GM19328 (cell line): ENCODE measurements at regions not wholly inside any gene's neighbourhood (a gene's known extent, or its start where the extent isn't known, plus 50 kb on each side); places are given as distances from the start of the nearest gene placed in this dataset.

Source experiments
- ATAC-seq: cut with Tn5 transposase; IDR thresholded peaks from one replicate; pipeline ENCODE4 v1.9.1; 2021; ENCODE audit warnings: mild to moderate bottlenecking, moderate library complexity; ENCODE audit not compliant: unreplicated experiment

GRCh38 chr9:118283488-118283887, 579.3 kb downstream of the TLR4 start:
- no peak for ATAC-seq

GRCh38 chr9:118290116-118290515, 585.9 kb downstream of the TLR4 start:
- ATAC-seq, result no peak

- no peak for ATAC-seq
Observed at GRCh38 chr9:118295413-118295812, 591.2 kb downstream of the TLR4 start.

- no peak for ATAC-seq
Observed at GRCh38 chr9:118302721-118303120, 598.5 kb downstream of the TLR4 start.

GRCh38 chr9:118303216-118303615, 599.0 kb downstream of the TLR4 start:
- ATAC-seq, result no peak

GRCh38 chr9:118305331-118305730, 601.1 kb downstream of the TLR4 start:
- no peak for ATAC-seq

- ATAC-seq, result no peak
Observed at GRCh38 chr9:118306801-118307200, 602.6 kb downstream of the TLR4 start.

GRCh38 chr9:118313965-118314364, 609.8 kb downstream of the TLR4 start:
- ATAC-seq, result no peak

- no peak for ATAC-seq
Observed at GRCh38 chr9:118316831-118317343, 612.7 kb downstream of the TLR4 start.

- ATAC-seq, result no peak
Observed at GRCh38 chr9:118318770-118319431, 614.7 kb downstream of the TLR4 start.

GRCh38 chr9:118321788-118322187, 617.6 kb downstream of the TLR4 start:
- ATAC-seq, result no peak

- ATAC-seq, result no peak
Observed at GRCh38 chr9:118324706-118325105, 620.5 kb downstream of the TLR4 start.

GRCh38 chr9:118325757-118326156, 621.6 kb downstream of the TLR4 start:
- no peak for ATAC-seq

- no peak for ATAC-seq
Observed at GRCh38 chr9:118326326-118326725, 622.1 kb downstream of the TLR4 start.

GRCh38 chr9:118330191-118330986, 626.2 kb downstream of the TLR4 start:
- no peak for ATAC-seq

- ATAC-seq, result no peak
Observed at GRCh38 chr9:118331622-118332045, 627.4 kb downstream of the TLR4 start.

- no peak for ATAC-seq
Observed at GRCh38 chr9:118336250-118336942, 632.2 kb downstream of the TLR4 start.

GRCh38 chr9:118336943-118337330, 632.7 kb downstream of the TLR4 start:
- ATAC-seq, result no peak

GRCh38 chr9:118360036-118360435, 655.8 kb downstream of the TLR4 start:
- no peak for ATAC-seq

GRCh38 chr9:118362123-118362522, 657.9 kb downstream of the TLR4 start:
- no peak for ATAC-seq

GRCh38 chr9:118362596-118362995, 658.4 kb downstream of the TLR4 start:
- no peak for ATAC-seq
